ENCODE measurements at regions not wholly inside any gene's neighbourhood (a gene's known extent, or its start where the extent isn't known, plus 50 kb on each side); places are given as distances from the start of the nearest gene placed in this dataset.

- peaks cover 29 to 55% (median 36%) of the 10 kb centered on the region in 4 donors for H3K4me1 ChIP-seq
- 61 to 64% methylated on average over 5 to 6 of the region's 6 CpGs for WGBS, 2 donors
Measured at GRCh38 chr9:129323376-129323998, 145.4 kb upstream of the IER5L start.

DNA sequence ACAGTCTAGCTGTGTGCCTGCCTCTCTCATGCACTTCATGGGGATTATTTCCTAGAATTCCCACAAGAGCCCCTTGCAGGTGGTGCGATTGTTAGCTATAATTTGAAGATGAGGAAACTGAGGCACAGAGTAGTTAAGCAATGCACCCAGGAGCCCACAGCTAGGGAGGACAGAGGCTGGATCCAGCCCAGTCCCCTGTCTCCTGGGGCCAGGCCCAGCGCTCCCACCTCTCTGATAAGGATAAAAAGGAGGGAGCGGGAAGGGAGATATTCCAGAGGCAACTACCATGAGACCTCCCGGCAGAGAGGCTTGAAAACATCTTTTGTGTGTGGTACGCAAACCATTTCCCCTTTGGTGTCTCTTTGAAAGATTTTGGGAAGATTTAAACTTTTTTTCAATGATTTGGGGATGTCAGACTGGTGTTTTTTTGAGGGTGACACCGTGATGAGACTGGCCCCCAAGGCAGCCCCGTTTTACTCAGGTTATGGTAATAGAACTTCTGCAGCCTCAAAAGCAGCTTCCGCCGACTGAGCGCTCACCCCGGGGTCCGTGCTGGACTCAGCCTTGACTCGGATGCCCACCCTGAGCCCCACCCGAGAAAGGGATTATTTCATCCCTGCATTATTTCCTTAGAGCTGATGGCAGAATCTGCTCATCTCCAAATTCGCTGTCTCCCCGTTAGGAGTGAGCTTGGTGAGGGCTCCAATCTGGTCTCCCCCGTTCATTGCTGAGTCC is 144.7 kb upstream of the IER5L start:
- Histone ChIP-seq H3K4me1 (peaks cover 28 to 54% (median 38%) of the 10 kb centered on the region in 4 donors), H3K27me3 (no peaks in the 10 kb centered on the region), H3K4me3 (peak overlapping the region in 1 of 4 donors; percentile 53), H3K27ac (peak overlapping the region; percentile 77 to 91 (median 85)), H3K36me3 (no peaks in the 10 kb centered on the region), H3K9me3 (no peaks in the 10 kb centered on the region)
- TF ChIP-seq, protein P1, sequence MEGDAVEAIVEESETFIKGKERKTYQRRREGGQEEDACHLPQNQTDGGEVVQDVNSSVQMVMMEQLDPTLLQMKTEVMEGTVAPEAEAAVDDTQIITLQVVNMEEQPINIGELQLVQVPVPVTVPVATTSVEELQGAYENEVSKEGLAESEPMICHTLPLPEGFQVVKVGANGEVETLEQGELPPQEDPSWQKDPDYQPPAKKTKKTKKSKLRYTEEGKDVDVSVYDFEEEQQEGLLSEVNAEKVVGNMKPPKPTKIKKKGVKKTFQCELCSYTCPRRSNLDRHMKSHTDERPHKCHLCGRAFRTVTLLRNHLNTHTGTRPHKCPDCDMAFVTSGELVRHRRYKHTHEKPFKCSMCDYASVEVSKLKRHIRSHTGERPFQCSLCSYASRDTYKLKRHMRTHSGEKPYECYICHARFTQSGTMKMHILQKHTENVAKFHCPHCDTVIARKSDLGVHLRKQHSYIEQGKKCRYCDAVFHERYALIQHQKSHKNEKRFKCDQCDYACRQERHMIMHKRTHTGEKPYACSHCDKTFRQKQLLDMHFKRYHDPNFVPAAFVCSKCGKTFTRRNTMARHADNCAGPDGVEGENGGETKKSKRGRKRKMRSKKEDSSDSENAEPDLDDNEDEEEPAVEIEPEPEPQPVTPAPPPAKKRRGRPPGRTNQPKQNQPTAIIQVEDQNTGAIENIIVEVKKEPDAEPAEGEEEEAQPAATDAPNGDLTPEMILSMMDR (IDR thresholded peaks at IDR 0.05), result no peak
- TF ChIP-seq POLR2AphosphoS5 (IDR thresholded peaks at IDR 0.05) (no peak), EP300 (IDR thresholded peaks at IDR 0.05) (no peak), POLR2A (IDR thresholded peaks at IDR 0.05) (no peak)
- DNase-seq (peak in 1 of 2 donors; percentile 8), ATAC-seq (ENCODE audit: low FRiP score in 2 of 2) (no peak)
- 86 to 89% methylated on average over 15 to 17 of the region's 17 CpGs for WGBS, 2 donors

More at GRCh38 chr9:129323376-129323998, 145.4 kb upstream of the IER5L start:
- Histone ChIP-seq H3K36me3 (no peaks in the 10 kb centered on the region), H3K27me3 (no peaks in the 10 kb centered on the region), H3K4me3 (no peak overlapping the region), H3K9me3 (no peaks in the 10 kb centered on the region), H3K27ac (peak overlapping the region in 3 of 4 donors; percentile 33 to 91 (median 51))
- ATAC-seq (ENCODE audit: low FRiP score in 2 of 2) (no peak), DNase-seq (no peak)
- TF ChIP-seq POLR2A (IDR thresholded peaks at IDR 0.05) (no peak), EP300 (IDR thresholded peaks at IDR 0.05) (no peak)

DNA sequence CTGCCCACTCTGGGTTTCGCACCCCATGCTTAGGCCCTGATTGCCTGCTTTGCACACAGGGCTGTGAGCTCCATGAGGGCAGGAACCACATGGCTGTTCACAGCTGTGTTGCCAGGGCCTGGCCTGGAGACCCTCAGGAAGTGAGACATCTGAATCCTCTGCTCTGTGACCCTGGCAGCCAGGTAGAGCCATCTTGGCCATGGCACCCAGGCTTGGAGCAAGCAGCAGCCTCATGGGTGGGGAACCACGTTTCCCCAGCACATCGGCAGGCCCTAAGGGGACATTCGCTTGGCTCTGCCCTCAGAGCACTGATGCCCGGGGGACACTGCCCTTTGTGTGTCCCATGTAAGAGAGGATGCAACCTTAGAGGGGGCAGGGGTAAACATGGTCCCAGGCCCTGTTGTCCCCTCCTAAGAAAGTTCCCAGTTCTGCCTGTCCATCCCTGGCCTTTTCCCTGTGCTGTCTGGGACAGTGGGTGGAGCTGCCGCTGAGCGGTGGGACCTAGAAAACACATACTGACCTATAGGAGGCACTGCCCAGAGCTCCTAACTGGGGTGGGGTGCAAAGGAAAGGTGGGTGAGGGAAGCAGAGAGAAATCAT is 144.1 kb upstream of the IER5L start:
- WGBS, 2 donors, result 98 to 100% methylated on average over 1 to 6 of the region's 7 CpGs

DNA sequence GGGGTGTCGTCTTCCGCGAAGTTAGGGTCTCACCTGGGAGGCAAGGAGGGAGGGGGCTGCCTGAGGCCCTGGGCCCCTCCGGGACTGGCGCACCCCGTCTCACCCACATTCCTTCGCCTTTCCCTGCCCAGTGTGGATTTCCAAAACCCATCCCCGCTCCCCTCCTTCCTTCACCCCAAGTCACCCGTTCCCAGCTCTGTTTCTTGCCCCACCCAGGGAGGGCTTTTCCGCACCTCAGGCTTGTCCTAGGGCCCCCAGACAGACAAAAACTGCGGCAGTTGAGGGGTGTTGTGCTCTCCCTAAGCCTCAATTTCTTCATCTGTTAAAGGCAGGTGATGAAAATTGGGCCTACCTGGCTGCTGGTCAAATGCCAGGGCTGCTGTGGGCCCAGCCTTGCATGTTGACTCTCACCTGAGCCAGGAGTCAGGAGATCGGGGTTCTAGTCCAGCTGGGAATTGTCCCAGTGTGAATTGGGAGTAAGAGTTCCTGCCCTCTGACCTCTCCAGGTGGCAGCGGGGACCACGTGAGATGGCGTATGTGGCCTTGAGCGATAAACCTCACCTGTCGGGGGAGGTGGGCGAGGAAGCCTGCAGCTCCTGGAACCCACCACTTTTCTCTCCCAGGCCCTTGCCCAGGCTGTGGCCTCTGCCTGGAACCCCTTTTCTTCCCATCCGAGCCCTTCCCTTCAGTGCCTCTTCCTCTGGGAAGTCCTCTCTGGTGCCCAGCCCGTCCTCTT is 143.4 kb upstream of the IER5L start:
- peak overlapping the region in 3 of 4 donors; percentile 26 to 53 (median 45) for H3K4me3 ChIP-seq
- no peaks in the 10 kb centered on the region for H3K9me3 ChIP-seq
- no peak for ATAC-seq (ENCODE audit: low FRiP score in 2 of 2)
- H3K27ac ChIP-seq, result peak overlapping the region; percentile 77 to 91 (median 85)
- H3K27me3 ChIP-seq, result no peaks in the 10 kb centered on the region
- DNase-seq, result peak in 1 of 2 donors; percentile 19
- peaks cover 29 to 64% (median 39%) of the 10 kb centered on the region in 4 donors for H3K4me1 ChIP-seq
- TF ChIP-seq, protein P1 (IDR thresholded peaks at IDR 0.05), result no peak
- TF ChIP-seq POLR2A (IDR thresholded peaks at IDR 0.05), result no peak
- 80 to 89% methylated on average over 16 to 20 of the region's 20 CpGs for WGBS, 2 donors
- H3K36me3 ChIP-seq, result no peaks in the 10 kb centered on the region

More for the DNA sequence above, 144.1 kb upstream of the IER5L start:
- Histone ChIP-seq H3K27ac (peak overlapping the region; percentile 77 to 91 (median 85)), H3K27me3 (no peaks in the 10 kb centered on the region), H3K4me3 (peak overlapping the region in 2 of 4 donors; percentile 45 to 53), H3K9me3 (no peaks in the 10 kb centered on the region), H3K36me3 (no peaks in the 10 kb centered on the region), H3K4me1 (peaks cover 29 to 59% (median 39%) of the 10 kb centered on the region in 4 donors)
- ATAC-seq (ENCODE audit: low FRiP score in 2 of 2) (no peak), DNase-seq (peak in 1 of 2 donors; percentile 19)
- TF ChIP-seq, protein P1 (IDR thresholded peaks at IDR 0.05), result no peak
- TF ChIP-seq POLR2A (IDR thresholded peaks at IDR 0.05), result no peak
- no peak for TF ChIP-seq POLR2AphosphoS5 (IDR thresholded peaks at IDR 0.05)
- TF ChIP-seq EP300 (IDR thresholded peaks at IDR 0.05), result no peak
